ENCODE measurements at regions not wholly inside any gene's neighbourhood (a gene's known extent, or its start where the extent isn't known, plus 50 kb on each side); places are given as distances from the start of the nearest gene placed in this dataset.

DNA sequence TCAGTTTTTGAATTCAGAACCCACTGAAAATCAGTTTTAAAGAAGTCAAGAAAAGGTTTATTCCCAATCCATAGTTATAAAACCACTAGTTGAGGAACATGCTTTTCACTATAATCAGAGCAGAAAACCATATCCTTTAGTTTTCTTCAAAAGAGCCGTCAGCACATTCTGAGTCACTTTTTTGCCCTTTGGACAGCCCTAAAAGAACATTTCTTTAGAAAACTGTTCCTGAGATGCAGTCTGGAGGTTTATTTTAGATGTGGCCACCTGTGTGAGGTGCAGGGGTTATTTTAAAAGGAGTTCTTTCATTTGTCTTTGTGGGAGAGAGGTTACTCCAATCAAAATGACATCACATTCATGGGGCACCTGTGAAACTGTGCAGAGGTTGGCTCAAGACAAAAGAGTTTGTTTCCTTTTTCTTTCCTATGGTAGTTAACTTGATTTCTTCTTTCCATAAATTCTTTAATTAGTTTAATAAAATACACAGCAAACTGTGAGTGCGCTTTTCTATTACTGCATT is 221.6 kb upstream of the RPS23 start:
- TF ChIP-seq, protein P1, sequence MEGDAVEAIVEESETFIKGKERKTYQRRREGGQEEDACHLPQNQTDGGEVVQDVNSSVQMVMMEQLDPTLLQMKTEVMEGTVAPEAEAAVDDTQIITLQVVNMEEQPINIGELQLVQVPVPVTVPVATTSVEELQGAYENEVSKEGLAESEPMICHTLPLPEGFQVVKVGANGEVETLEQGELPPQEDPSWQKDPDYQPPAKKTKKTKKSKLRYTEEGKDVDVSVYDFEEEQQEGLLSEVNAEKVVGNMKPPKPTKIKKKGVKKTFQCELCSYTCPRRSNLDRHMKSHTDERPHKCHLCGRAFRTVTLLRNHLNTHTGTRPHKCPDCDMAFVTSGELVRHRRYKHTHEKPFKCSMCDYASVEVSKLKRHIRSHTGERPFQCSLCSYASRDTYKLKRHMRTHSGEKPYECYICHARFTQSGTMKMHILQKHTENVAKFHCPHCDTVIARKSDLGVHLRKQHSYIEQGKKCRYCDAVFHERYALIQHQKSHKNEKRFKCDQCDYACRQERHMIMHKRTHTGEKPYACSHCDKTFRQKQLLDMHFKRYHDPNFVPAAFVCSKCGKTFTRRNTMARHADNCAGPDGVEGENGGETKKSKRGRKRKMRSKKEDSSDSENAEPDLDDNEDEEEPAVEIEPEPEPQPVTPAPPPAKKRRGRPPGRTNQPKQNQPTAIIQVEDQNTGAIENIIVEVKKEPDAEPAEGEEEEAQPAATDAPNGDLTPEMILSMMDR (IDR thresholded peaks at IDR 0.05; ENCODE audit: low read length) = no peak
- TF ChIP-seq EZH2phosphoT487 (IDR thresholded peaks at IDR 0.05; ENCODE audit: low read length) (no peak), EZH2 (optimal IDR thresholded peaks at IDR 0.05; ENCODE audit: low read depth, low read length) (no peak)

All from MM.1S (cell line).